H1 (cell line): ENCODE measurements at regions not wholly inside any gene's neighbourhood (a gene's known extent, or its start where the extent isn't known, plus 50 kb on each side); places are given as distances from the start of the nearest gene placed in this dataset.

Experiments used
- CTCF ChIA-PET: fragments of 300-600 bp; sonication (Branson Sonifier 250); formaldehyde crosslinking; loops from one replicate; lab custom pipeline; 2021; ENCODE audit not compliant: partially characterized antibody; lab: Charles Lee
- POLR2A ChIA-PET: fragments of 300-600 bp; sonication (Branson Sonifier 250); formaldehyde crosslinking; loops from one replicate; lab custom pipeline; 2021; ENCODE audit warnings: inconsistent platforms; ENCODE audit not compliant: partially characterized antibody; lab: Charles Lee
- DNase-seq, 2 experiments: peaks; one replicate each; pipeline versions ENCODE4 v3.0.0 to v3.0.0-alpha.2; 2010 to 2022; ENCODE audit warnings: low spot score in 2 of 2, low read depth in 1 of 2, mixed read lengths in 1 of 2
- FAIRE-seq: peaks from 2 replicates; lab custom pipeline; 2011; peaks lifted over from hg19 to GRCh38; lab: Jason Lieb, UNC
- H2AFZ ChIP-seq: 2 replicates; pipeline ENCODE4 v1.8.1; 2012; ENCODE audit warnings: low read length, inconsistent platforms
- H2AK5ac ChIP-seq: 2 replicates; pipeline ENCODE4 v1.6.1; 2013; ENCODE audit warnings: low read depth, low read length
- H2BK120ac ChIP-seq: replicated peaks from 2 replicates; pipeline ENCODE3; 2013; ENCODE audit warnings: low read depth, low read length, inconsistent platforms
- H2BK12ac ChIP-seq: 2 replicates; pipeline ENCODE4 v1.6.1; 2013; ENCODE audit warnings: low read depth, low read length
- H2BK15ac ChIP-seq: 2 replicates; pipeline ENCODE4 v1.6.1; 2013; ENCODE audit warnings: low read length
- H2BK20ac ChIP-seq: 2 replicates; pipeline ENCODE4 v1.6.1; 2013; ENCODE audit warnings: low read length
- H2BK5ac ChIP-seq: 2 replicates; pipeline ENCODE4 v1.6.1; 2013; ENCODE audit warnings: low read depth, low read length
- H3K14ac ChIP-seq: 2 replicates; pipeline ENCODE4 v1.6.1; 2013; ENCODE audit warnings: inconsistent platforms; ENCODE audit not compliant: insufficient read length
- H3K18ac ChIP-seq: 2 replicates; pipeline ENCODE4 v1.6.1; 2013; ENCODE audit warnings: low read length; ENCODE audit errors: extremely low read depth
- H3K23ac ChIP-seq: 2 replicates; pipeline ENCODE4 v1.6.1; 2013; ENCODE audit warnings: inconsistent platforms; ENCODE audit not compliant: insufficient read length
- H3K23me2 ChIP-seq: 2 replicates; pipeline ENCODE4 v1.6.1; 2013; ENCODE audit warnings: low read depth, low read length
- H3K27ac ChIP-seq: 2 replicates; pipeline ENCODE4 v1.6.1; 2011; ENCODE audit warnings: low read depth, low read length, inconsistent platforms
- H3K27me3 ChIP-seq, 4 experiments: replicated peaks in 1 of 4; 1 replicate in 1 of 4; 2 replicates in 3 of 4; pipeline versions ENCODE4 v1.6.1 to v1.8.1; 2011 to 2013; ENCODE audit warnings: low read length in 3 of 4, mild to moderate bottlenecking in 3 of 4, inconsistent platforms in 2 of 4, mixed read lengths in 2 of 4, moderate library complexity in 1 of 4; ENCODE audit not compliant: control insufficient read depth in 3 of 4, insufficient read depth in 3 of 4; ENCODE audit errors: extremely low read depth in 1 of 4
- H3K36me3 ChIP-seq, 4 experiments: 2 replicates each; pipeline versions ENCODE4 v1.6.1 to v1.8.1; 2011 to 2013; ENCODE audit warnings: mild to moderate bottlenecking in 4 of 4, low read length in 3 of 4, moderate library complexity in 2 of 4, control low read depth in 1 of 4, inconsistent platforms in 1 of 4; ENCODE audit not compliant: insufficient read depth in 4 of 4, control insufficient read depth in 2 of 4
- H3K4ac ChIP-seq: replicated peaks from 2 replicates; pipeline ENCODE3; 2013; ENCODE audit warnings: low read length, low read depth, mixed read lengths, inconsistent platforms; ENCODE audit not compliant: insufficient read length
- H3K4me1 ChIP-seq, 4 experiments: replicated peaks in 1 of 4; 1 replicate in 1 of 4; 2 replicates in 3 of 4; pipeline versions ENCODE4 v1.6.1 to v1.8.1; 2011 to 2013; ENCODE audit warnings: low read length in 3 of 4, inconsistent platforms in 2 of 4, mixed read lengths in 1 of 4; ENCODE audit not compliant: insufficient read depth in 4 of 4, control insufficient read depth in 3 of 4
- H3K4me2 ChIP-seq, 2 experiments: 2 replicates each; pipeline versions ENCODE4 v1.6.1 to v1.8.1; 2011 to 2013; ENCODE audit warnings: low read depth in 2 of 2, low read length in 2 of 2, control low read depth in 1 of 2, inconsistent platforms in 1 of 2, mild to moderate bottlenecking in 1 of 2; ENCODE audit not compliant: insufficient read depth in 1 of 2
- H3K4me3 ChIP-seq, 4 experiments: fragments of 200-600, 300-600 bp in 1 of 4; sonication (generic), shearing (Covaris generic), sonication (Bioruptor Twin) in 1 of 4; 2 replicates each; pipeline versions ENCODE4 v1.5.1 to v1.8.1; 2011 to 2016; ENCODE audit warnings: low read length in 4 of 4, low read depth in 3 of 4, control low read depth in 2 of 4, inconsistent platforms in 2 of 4, mild to moderate bottlenecking in 2 of 4, mixed read lengths in 1 of 4, moderate library complexity in 1 of 4; ENCODE audit not compliant: insufficient read depth in 2 of 4; ENCODE audit errors: extremely low read depth in 1 of 4
- H3K56ac ChIP-seq: replicated peaks from 2 replicates; pipeline ENCODE3; 2013; ENCODE audit warnings: low read depth, mild to moderate bottlenecking, mixed read lengths, low read length, inconsistent platforms; ENCODE audit not compliant: insufficient read length
- H3K79me1 ChIP-seq: 2 replicates; pipeline ENCODE4 v1.6.1; 2013; ENCODE audit warnings: low read depth, low read length, control low read depth
- H3K79me2 ChIP-seq, 2 experiments: 2 replicates each; pipeline versions ENCODE4 v1.6.1 to v1.8.1; 2012 to 2013; ENCODE audit warnings: low read length in 2 of 2, mild to moderate bottlenecking in 2 of 2, inconsistent platforms in 1 of 2; ENCODE audit not compliant: insufficient read depth in 2 of 2, control insufficient read depth in 1 of 2
- H3K9ac ChIP-seq, 4 experiments: replicated peaks in 1 of 4; 1 replicate in 1 of 4; 2 replicates in 3 of 4; pipeline versions ENCODE4 v1.6.1 to v1.8.1; 2011 to 2013; ENCODE audit warnings: low read depth in 3 of 4, low read length in 3 of 4, control low read depth in 2 of 4, mild to moderate bottlenecking in 2 of 4, moderate library complexity in 2 of 4, inconsistent platforms in 1 of 4; ENCODE audit errors: extremely low read depth in 1 of 4
- H3K9me3 ChIP-seq, 2 experiments: 2 replicates each; pipeline versions ENCODE4 v1.6.1 to v1.8.1; 2012 to 2013; ENCODE audit warnings: mild to moderate bottlenecking in 2 of 2, moderate library complexity in 2 of 2, control low read depth in 1 of 2, inconsistent platforms in 1 of 2, low read depth in 1 of 2, low read length in 1 of 2, mixed read lengths in 1 of 2; ENCODE audit not compliant: insufficient read depth in 2 of 2
- H4K20me1 ChIP-seq, 2 experiments: replicated peaks in 1 of 2; 2 replicates each; pipeline versions ENCODE3 to v1.8.1; 2011 to 2013; ENCODE audit warnings: inconsistent platforms in 2 of 2, low read length in 2 of 2, mild to moderate bottlenecking in 1 of 2; ENCODE audit not compliant: insufficient read depth in 2 of 2, control insufficient read depth in 1 of 2
- H4K5ac ChIP-seq: 2 replicates; pipeline ENCODE4 v1.6.1; 2013; ENCODE audit warnings: low read length, low read depth, mixed read lengths, inconsistent platforms; ENCODE audit not compliant: insufficient read length
- H4K8ac ChIP-seq: 2 replicates; pipeline ENCODE4 v1.8.0; 2013; ENCODE audit warnings: mild to moderate bottlenecking, moderate library complexity, low read length, inconsistent platforms; ENCODE audit not compliant: insufficient read depth; ENCODE audit errors: extremely low read depth
- H4K91ac ChIP-seq: replicated peaks from 2 replicates; pipeline ENCODE3; 2013; ENCODE audit warnings: low read length, mixed read lengths, inconsistent platforms; ENCODE audit not compliant: insufficient read length
- CEBPB ChIP-seq: IDR thresholded peaks from 2 replicates; pipeline ENCODE4 v1.6.1; 2012; ENCODE audit warnings: low read depth, low read length
- CHD2 ChIP-seq: IDR thresholded peaks from 2 replicates; pipeline ENCODE4 v1.6.1; 2012; ENCODE audit warnings: low read length, improper control_type of control experiment
- EZH2 ChIP-seq: fragments of 200-600 bp; sonication (generic); IDR thresholded peaks from 2 replicates; pipeline ENCODE4 v1.7.1; 2012; ENCODE audit warnings: low read depth, mild to moderate bottlenecking, moderate library complexity, low read length, inconsistent platforms; ENCODE audit not compliant: severe bottlenecking
- GTF2F1 ChIP-seq: IDR thresholded peaks from 2 replicates; pipeline ENCODE4 v1.6.1; 2012; ENCODE audit warnings: low read depth, low read length, improper control_type of control experiment, borderline replicate concordance
- KDM1A ChIP-seq: fragments of 200-600, 300-600 bp; sonication (generic); IDR thresholded peaks from 2 replicates; pipeline ENCODE4 v1.7.1; 2016; ENCODE audit warnings: mild to moderate bottlenecking, low read length, borderline replicate concordance
- MAFK ChIP-seq: IDR thresholded peaks from 2 replicates; pipeline ENCODE4 v1.6.1; 2012; ENCODE audit warnings: low read depth, mild to moderate bottlenecking, improper control_type of control experiment, low read length
- NRF1 ChIP-seq: IDR thresholded peaks from 2 replicates; pipeline ENCODE4 v1.6.1; 2011; ENCODE audit warnings: mild to moderate bottlenecking, low read depth, low read length, improper control_type of control experiment
- POLR2A ChIP-seq, 2 experiments: IDR thresholded peaks; 1 replicate in 1 of 2; 2 replicates in 1 of 2; pipeline ENCODE4 v1.6.1; 2011; ENCODE audit warnings: low read depth in 2 of 2, low read length in 2 of 2, mild to moderate bottlenecking in 2 of 2; ENCODE audit errors: control extremely low read depth in 1 of 2
- RBBP5 ChIP-seq: IDR thresholded peaks from 2 replicates; pipeline ENCODE4 v1.7.1; 2012; ENCODE audit warnings: low read depth, mild to moderate bottlenecking, inconsistent platforms, low read length, moderate library complexity, borderline replicate concordance
- RFX5 ChIP-seq: IDR thresholded peaks from 2 replicates; pipeline ENCODE4 v1.6.1; 2011; ENCODE audit warnings: low read depth, low read length, improper control_type of control experiment, borderline replicate concordance
- RXRA ChIP-seq: IDR thresholded peaks from 2 replicates; pipeline ENCODE4 v1.6.1; 2011; ENCODE audit warnings: low read depth, mild to moderate bottlenecking, low read length, moderate library complexity; ENCODE audit not compliant: insufficient read depth
- SIN3A ChIP-seq, 2 experiments: IDR thresholded peaks in 1 of 2; conservative IDR thresholded peaks in 1 of 2; 2 replicates each; pipeline ENCODE4 v1.6.1; 2011 to 2012; ENCODE audit warnings: low read length in 2 of 2, improper control_type of control experiment in 1 of 2, low read depth in 1 of 2, mild to moderate bottlenecking in 1 of 2
- TAF1 ChIP-seq: IDR thresholded peaks from 2 replicates; pipeline ENCODE4 v1.6.1; 2011; ENCODE audit warnings: mild to moderate bottlenecking, low read depth, low read length
- TBP ChIP-seq: IDR thresholded peaks from 2 replicates; pipeline ENCODE4 v1.6.1; 2011; ENCODE audit warnings: low read depth, low read length, improper control_type of control experiment
- TF ChIP-seq, protein P1 (sequence below): IDR thresholded peaks from 2 replicates; pipeline ENCODE4 v1.6.1; 2012; ENCODE audit warnings: inconsistent platforms
- TF ChIP-seq, protein P2 (sequence below): IDR thresholded peaks from 2 replicates; pipeline ENCODE4 v1.6.1; 2012; ENCODE audit warnings: inconsistent platforms

DNA sequence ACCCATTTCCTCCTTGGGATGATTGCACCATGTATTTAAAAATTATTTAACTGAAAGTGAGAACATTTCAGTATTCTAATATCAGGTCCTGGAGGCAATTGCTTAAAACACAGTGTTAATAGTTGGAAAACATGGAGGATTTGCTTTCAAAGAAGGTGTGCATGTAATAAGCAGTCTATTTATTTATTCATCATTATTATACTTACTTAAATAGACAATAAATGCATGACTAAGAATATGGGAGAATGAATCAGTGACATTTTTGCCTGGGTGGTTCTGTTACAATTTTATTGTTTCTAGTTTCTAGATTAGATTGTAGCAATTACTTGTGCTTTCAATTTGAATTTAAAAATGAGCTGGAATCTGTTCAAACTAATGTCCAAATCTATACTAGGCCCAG is 145.5 kb downstream of the AREG start:
- Histone ChIP-seq H3K4me1 (no peaks in the 10 kb centered on the region), H2BK20ac (no peak overlapping the region), H2AK5ac (no peak overlapping the region), H2BK12ac (no peak overlapping the region), H3K18ac (no peak overlapping the region), H3K4me3 (no peak overlapping the region), H3K14ac (no peak overlapping the region), H4K20me1 (no peaks in the 10 kb centered on the region), H2BK120ac (no peak overlapping the region), H4K8ac (no peak overlapping the region), H3K4me2 (no peak overlapping the region), H4K91ac (no peak overlapping the region), H3K23me2 (no peaks in the 10 kb centered on the region; the same call in 1 of the 2 replicates), H2AFZ (no peak overlapping the region), H3K56ac (no peak overlapping the region), H3K27me3 (no peaks in the 10 kb centered on the region), H4K5ac (no peak overlapping the region), H3K27ac (no peak overlapping the region), H2BK15ac (no peak overlapping the region), H3K23ac (no peak overlapping the region), H3K79me2 (no peaks in the 10 kb centered on the region), H3K9me3 (no peaks in the 10 kb centered on the region), H3K36me3 (no peaks in the 10 kb centered on the region), H3K4ac (no peak overlapping the region), H2BK5ac (no peak overlapping the region), H3K79me1 (no peaks in the 10 kb centered on the region), H3K9ac (no peak overlapping the region)
- FAIRE-seq (no peak), DNase-seq (no peak)
- ChIA-PET CTCF (interaction anchor here (0.7 kb wide), 1 partner anchor 57 kb away, joined by 4 read pairs; no protein-coding TSS in a partner anchor), POLR2A (no interaction called here)
- TF ChIP-seq NRF1 (no peak), GTF2F1 (no peak), KDM1A (no peak), TAF1 (no peak), CEBPB (no peak), CHD2 (no peak), SIN3A (conservative IDR thresholded peaks at IDR 0.05 in 1 of 2, IDR thresholded peaks at IDR 0.05 in 1 of 2; ENCODE audit: low read depth in 1 of 2, low read length in 2 of 2) (no peak), EZH2 (no peak), RXRA (no peak), POLR2A (IDR thresholded peaks at IDR 0.05; ENCODE audit: control extremely low read depth in 1 of 2, low read depth in 2 of 2, low read length in 2 of 2) (no peak), RBBP5 (no peak), MAFK (no peak), TBP (no peak), RFX5 (no peak)
- TF ChIP-seq, protein P1, sequence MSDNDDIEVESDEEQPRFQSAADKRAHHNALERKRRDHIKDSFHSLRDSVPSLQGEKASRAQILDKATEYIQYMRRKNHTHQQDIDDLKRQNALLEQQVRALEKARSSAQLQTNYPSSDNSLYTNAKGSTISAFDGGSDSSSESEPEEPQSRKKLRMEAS = no peak
- TF ChIP-seq, protein P2, sequence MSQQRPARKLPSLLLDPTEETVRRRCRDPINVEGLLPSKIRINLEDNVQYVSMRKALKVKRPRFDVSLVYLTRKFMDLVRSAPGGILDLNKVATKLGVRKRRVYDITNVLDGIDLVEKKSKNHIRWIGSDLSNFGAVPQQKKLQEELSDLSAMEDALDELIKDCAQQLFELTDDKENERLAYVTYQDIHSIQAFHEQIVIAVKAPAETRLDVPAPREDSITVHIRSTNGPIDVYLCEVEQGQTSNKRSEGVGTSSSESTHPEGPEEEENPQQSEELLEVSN = no peak
